ENCODE measurements at regions not wholly inside any gene's neighbourhood (a gene's known extent, or its start where the extent isn't known, plus 50 kb on each side); places are given as distances from the start of the nearest gene placed in this dataset.

DNA sequence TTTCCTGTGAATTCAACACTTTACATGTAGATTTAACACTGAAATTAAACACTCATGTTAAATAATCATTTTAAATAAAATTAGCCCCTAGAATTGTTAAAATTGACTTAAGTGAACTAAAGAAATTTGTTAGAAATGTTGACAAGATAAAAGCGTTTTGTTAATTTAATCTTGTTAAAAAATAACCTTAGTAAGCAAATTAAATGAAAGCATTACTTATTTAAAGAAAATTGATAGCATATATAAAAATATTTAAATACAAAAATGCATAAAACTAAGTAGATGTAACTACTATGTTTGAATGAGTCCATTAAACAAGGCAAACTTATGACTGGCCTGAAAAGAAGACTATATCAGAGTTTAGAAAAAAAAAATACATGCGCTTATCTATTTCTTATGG, 99.0 kb upstream of the TRPC4 start:
- DNase-seq (ENCODE audit: low read depth, low spot score) (no peak), ATAC-seq (no peak)
- H3K4me3 ChIP-seq (ENCODE audit: low read depth in 2 of 2, low read length in 2 of 2), result no peak overlapping the region
- H3K27ac ChIP-seq (ENCODE audit: low read length), result no peak overlapping the region
- in situ Hi-C loops (cut with HindIII; ENCODE audit: low pct_unique_long_range_greater_than_20kb, low sequenced_read_pairs), result no loop called here
- no TSS peak for BruUV-seq (replicated peaks)
- no peaks in the 10 kb centered on the region for H3K9me3 ChIP-seq (ENCODE audit: control insufficient read depth, insufficient read depth, low read depth, low read length)
- ChIA-PET POLR2A (no interaction called here), CTCF (no interaction called here)
- TF ChIP-seq TCF7L2 (IDR thresholded peaks at IDR 0.05; ENCODE audit: low read depth, low read length) (no peak), SIN3A (IDR thresholded peaks at IDR 0.05; ENCODE audit: borderline replicate concordance, insufficient read depth, low read depth, low read length) (no peak), POLR2AphosphoS5 (IDR thresholded peaks at IDR 0.05; ENCODE audit: low read depth, low read length) (no peak)
- TF ChIP-seq, protein P1, sequence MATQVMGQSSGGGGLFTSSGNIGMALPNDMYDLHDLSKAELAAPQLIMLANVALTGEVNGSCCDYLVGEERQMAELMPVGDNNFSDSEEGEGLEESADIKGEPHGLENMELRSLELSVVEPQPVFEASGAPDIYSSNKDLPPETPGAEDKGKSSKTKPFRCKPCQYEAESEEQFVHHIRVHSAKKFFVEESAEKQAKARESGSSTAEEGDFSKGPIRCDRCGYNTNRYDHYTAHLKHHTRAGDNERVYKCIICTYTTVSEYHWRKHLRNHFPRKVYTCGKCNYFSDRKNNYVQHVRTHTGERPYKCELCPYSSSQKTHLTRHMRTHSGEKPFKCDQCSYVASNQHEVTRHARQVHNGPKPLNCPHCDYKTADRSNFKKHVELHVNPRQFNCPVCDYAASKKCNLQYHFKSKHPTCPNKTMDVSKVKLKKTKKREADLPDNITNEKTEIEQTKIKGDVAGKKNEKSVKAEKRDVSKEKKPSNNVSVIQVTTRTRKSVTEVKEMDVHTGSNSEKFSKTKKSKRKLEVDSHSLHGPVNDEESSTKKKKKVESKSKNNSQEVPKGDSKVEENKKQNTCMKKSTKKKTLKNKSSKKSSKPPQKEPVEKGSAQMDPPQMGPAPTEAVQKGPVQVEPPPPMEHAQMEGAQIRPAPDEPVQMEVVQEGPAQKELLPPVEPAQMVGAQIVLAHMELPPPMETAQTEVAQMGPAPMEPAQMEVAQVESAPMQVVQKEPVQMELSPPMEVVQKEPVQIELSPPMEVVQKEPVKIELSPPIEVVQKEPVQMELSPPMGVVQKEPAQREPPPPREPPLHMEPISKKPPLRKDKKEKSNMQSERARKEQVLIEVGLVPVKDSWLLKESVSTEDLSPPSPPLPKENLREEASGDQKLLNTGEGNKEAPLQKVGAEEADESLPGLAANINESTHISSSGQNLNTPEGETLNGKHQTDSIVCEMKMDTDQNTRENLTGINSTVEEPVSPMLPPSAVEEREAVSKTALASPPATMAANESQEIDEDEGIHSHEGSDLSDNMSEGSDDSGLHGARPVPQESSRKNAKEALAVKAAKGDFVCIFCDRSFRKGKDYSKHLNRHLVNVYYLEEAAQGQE (IDR thresholded peaks at IDR 0.05; ENCODE audit: insufficient read depth in 1 of 2, low read depth in 2 of 2, low read length in 1 of 2), result no peak
- TF ChIP-seq, protein P2, sequence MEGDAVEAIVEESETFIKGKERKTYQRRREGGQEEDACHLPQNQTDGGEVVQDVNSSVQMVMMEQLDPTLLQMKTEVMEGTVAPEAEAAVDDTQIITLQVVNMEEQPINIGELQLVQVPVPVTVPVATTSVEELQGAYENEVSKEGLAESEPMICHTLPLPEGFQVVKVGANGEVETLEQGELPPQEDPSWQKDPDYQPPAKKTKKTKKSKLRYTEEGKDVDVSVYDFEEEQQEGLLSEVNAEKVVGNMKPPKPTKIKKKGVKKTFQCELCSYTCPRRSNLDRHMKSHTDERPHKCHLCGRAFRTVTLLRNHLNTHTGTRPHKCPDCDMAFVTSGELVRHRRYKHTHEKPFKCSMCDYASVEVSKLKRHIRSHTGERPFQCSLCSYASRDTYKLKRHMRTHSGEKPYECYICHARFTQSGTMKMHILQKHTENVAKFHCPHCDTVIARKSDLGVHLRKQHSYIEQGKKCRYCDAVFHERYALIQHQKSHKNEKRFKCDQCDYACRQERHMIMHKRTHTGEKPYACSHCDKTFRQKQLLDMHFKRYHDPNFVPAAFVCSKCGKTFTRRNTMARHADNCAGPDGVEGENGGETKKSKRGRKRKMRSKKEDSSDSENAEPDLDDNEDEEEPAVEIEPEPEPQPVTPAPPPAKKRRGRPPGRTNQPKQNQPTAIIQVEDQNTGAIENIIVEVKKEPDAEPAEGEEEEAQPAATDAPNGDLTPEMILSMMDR (IDR thresholded peaks at IDR 0.05), result no peak
- intact Hi-C loops (cut with micrococcal nuclease; ENCODE audit: unreplicated experiment), result no loop called here
- H3K4me1 ChIP-seq (ENCODE audit: control insufficient read depth, insufficient read depth, low read length), result no peaks in the 10 kb centered on the region
- H3K36me3 ChIP-seq (ENCODE audit: control insufficient read depth, insufficient read depth, low read length), result no peaks in the 10 kb centered on the region
- H3K27me3 ChIP-seq (ENCODE audit: control insufficient read depth, insufficient read depth, low read length), result no peaks in the 10 kb centered on the region

DNA sequence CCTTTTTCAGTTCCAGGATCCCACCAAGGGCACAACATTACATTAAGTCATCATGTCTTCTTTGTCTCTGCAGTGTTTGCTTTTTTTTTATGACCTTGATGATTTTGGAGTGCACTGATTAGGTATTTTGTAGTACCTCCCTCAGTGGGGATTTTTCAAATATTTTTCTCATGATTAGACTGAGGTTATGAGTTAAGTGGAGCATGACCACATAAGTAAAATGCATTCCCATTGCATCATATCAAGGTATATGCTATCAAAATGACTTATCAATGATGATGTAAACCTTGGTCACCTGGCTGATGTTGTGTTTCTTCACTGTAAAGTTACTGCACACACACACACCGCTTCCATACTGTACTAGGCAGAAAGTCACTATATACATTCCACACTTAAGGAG, 96.7 kb upstream of the TRPC4 start:
- Histone ChIP-seq H3K9me3 (ENCODE audit: control insufficient read depth, insufficient read depth, low read depth, low read length) (no peaks in the 10 kb centered on the region), H3K36me3 (ENCODE audit: control insufficient read depth, insufficient read depth, low read length) (no peaks in the 10 kb centered on the region), H3K4me3 (ENCODE audit: low read depth in 2 of 2, low read length in 2 of 2) (no peak overlapping the region), H3K27ac (ENCODE audit: low read length) (no peak overlapping the region), H3K4me1 (ENCODE audit: control insufficient read depth, insufficient read depth, low read length) (no peaks in the 10 kb centered on the region), H3K27me3 (ENCODE audit: control insufficient read depth, insufficient read depth, low read length) (no peaks in the 10 kb centered on the region)
- DNase-seq (ENCODE audit: low read depth, low spot score) (no peak), ATAC-seq (no peak)
- CTCF ChIA-PET, result no interaction called here
- intact Hi-C loops (cut with micrococcal nuclease; ENCODE audit: unreplicated experiment) (no loop called here), in situ Hi-C loops (cut with HindIII; ENCODE audit: low pct_unique_long_range_greater_than_20kb, low sequenced_read_pairs) (no loop called here)
- no TSS peak for BruUV-seq (replicated peaks)
- POLR2A ChIA-PET, result no interaction called here
- TF ChIP-seq, protein P2 (IDR thresholded peaks at IDR 0.05), result no peak
- TF ChIP-seq, protein P1 (IDR thresholded peaks at IDR 0.05; ENCODE audit: insufficient read depth in 1 of 2, low read depth in 2 of 2, low read length in 1 of 2), result no peak
- no peak for TF ChIP-seq SIN3A (IDR thresholded peaks at IDR 0.05; ENCODE audit: borderline replicate concordance, insufficient read depth, low read depth, low read length)
- no peak for TF ChIP-seq TCF7L2 (IDR thresholded peaks at IDR 0.05; ENCODE audit: low read depth, low read length)
- no peak for TF ChIP-seq POLR2AphosphoS5 (IDR thresholded peaks at IDR 0.05; ENCODE audit: low read depth, low read length)
